HEK293T (cell line): ENCODE measurements at regions not wholly inside any gene's neighbourhood (a gene's known extent, or its start where the extent isn't known, plus 50 kb on each side); places are given as distances from the start of the nearest gene placed in this dataset.

Experiments used
- BHLHE40 ChIP-seq: fragments of 450-650 bp; IDR thresholded peaks from 2 replicates; pipeline ENCODE4 v1.6.1; 2016; ENCODE audit warnings: mild to moderate bottlenecking, moderate library complexity, borderline replicate concordance
- ELF4 ChIP-seq: fragments of 450-650 bp; IDR thresholded peaks from 2 replicates; pipeline ENCODE4 v1.6.1; 2017; ENCODE audit warnings: antibody characterized with exemption
- LEF1 ChIP-seq: fragments of 450-650 bp; IDR thresholded peaks from 2 replicates; pipeline ENCODE4 v1.6.1; 2017; ENCODE audit warnings: mild to moderate bottlenecking, borderline replicate concordance
- ZNF384 ChIP-seq: fragments of 450-650 bp; IDR thresholded peaks from 2 replicates; pipeline ENCODE4 v1.6.1; 2016

DNA sequence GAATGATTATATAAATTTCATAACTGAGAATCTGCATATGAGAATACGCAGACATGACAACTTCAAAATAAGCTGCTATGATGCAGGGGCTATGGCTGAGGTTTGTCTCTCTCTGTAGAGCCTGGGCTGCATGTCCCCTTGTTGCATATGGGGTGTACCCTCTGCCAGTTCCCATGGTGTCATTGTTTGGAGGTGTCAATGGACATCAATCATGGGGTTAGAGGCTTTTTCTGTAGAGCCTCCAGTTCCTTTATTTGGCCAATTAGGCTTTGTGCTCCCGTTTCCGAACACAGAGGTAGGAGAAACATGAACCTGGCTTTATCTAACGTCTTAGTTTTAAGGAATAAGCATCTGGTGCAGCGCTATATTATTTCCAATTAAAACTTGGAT is 77.3 kb upstream of the RARB start:
- no peak for TF ChIP-seq ZNF384
- no peak for TF ChIP-seq LEF1
- no peak for TF ChIP-seq ELF4
- no peak for TF ChIP-seq BHLHE40
